ENCODE measurements at regions not wholly inside any gene's neighbourhood (a gene's known extent, or its start where the extent isn't known, plus 50 kb on each side); places are given as distances from the start of the nearest gene placed in this dataset.

- TF ChIP-seq CTCF (conservative IDR thresholded peaks at IDR 0.05; ENCODE audit: low read depth in 2 of 2) (no peak), ZNF331 (CRISPR knock-in tag; IDR thresholded peaks at IDR 0.05; ENCODE audit: low read depth) (no peak), REST (IDR thresholded peaks at IDR 0.05; ENCODE audit: unreplicated experiment) (no peak), POLR2AphosphoS5 (IDR thresholded peaks at IDR 0.05; ENCODE audit: low read depth) (no peak), EZH2 (IDR thresholded peaks at IDR 0.05; ENCODE audit: low read depth, unreplicated experiment) (no peak), JUNB (IDR thresholded peaks at IDR 0.05; ENCODE audit: unreplicated experiment) (no peak), CREB1 (CRISPR knock-in tag; IDR thresholded peaks at IDR 0.05; ENCODE audit: low read depth) (no peak), ETS1 (IDR thresholded peaks at IDR 0.05) (no peak), EZH2phosphoT487 (IDR thresholded peaks at IDR 0.05; ENCODE audit: unreplicated experiment) (no peak), ZNF114 (CRISPR knock-in tag; IDR thresholded peaks at IDR 0.05) (no peak), NANOG (IDR thresholded peaks at IDR 0.05; ENCODE audit: borderline replicate concordance) (no peak), STAT1 (IDR thresholded peaks at IDR 0.05; ENCODE audit: unreplicated experiment) (no peak)
Observed at GRCh38 chr4:103303011-103303410, 104.9 kb upstream of the CENPE start.
